ENCODE measurements at regions not wholly inside any gene's neighbourhood (a gene's known extent, or its start where the extent isn't known, plus 50 kb on each side); places are given as distances from the start of the nearest gene placed in this dataset.

- no peak for TF ChIP-seq CTCF (IDR thresholded peaks at IDR 0.05 in 2 of 3, conservative IDR thresholded peaks at IDR 0.05 in 1 of 3; ENCODE audit: borderline replicate concordance in 1 of 3, insufficient read depth in 1 of 3, low read depth in 2 of 3, low read length in 2 of 3)
- TF ChIP-seq JUND (IDR thresholded peaks at IDR 0.05): no peak
- TF ChIP-seq ZNF274 (IDR thresholded peaks at IDR 0.05; ENCODE audit: low read depth, low read length): no peak
- TF ChIP-seq EGR1 (IDR thresholded peaks at IDR 0.05; ENCODE audit: low read depth): no peak
Observed at GRCh38 chr3:159137949-159138348, 336.1 kb downstream of the MFSD1 start.

All from HCT116 (cell line).